Thyroid gland (tissue), 4 donors: ENCODE measurements at regions not wholly inside any gene's neighbourhood (a gene's known extent, or its start where the extent isn't known, plus 50 kb on each side); places are given as distances from the start of the nearest gene placed in this dataset.

ENCODE experiments used
- POLR2A ChIP-seq, 2 donors: fragments of 450-650 bp; IDR thresholded peaks; one replicate each; pipeline ENCODE4 v1.6.1; 2017; ENCODE audit warnings: antibody characterized with exemption in 2 of 2, mild to moderate bottlenecking in 2 of 2, moderate library complexity in 1 of 2
- TF ChIP-seq, protein P1 (sequence below), 6 experiments: fragments of 200-600 bp in 3 of 6; fragments of 450-650 bp in 3 of 6; sonication (generic) in 3 of 6; IDR thresholded peaks; one replicate each; pipeline ENCODE4 v1.5.1; 2016 to 2019; ENCODE audit warnings: antibody characterized with exemption in 6 of 6, mild to moderate bottlenecking in 2 of 6, inconsistent platforms in 1 of 6, moderate library complexity in 1 of 6

DNA sequence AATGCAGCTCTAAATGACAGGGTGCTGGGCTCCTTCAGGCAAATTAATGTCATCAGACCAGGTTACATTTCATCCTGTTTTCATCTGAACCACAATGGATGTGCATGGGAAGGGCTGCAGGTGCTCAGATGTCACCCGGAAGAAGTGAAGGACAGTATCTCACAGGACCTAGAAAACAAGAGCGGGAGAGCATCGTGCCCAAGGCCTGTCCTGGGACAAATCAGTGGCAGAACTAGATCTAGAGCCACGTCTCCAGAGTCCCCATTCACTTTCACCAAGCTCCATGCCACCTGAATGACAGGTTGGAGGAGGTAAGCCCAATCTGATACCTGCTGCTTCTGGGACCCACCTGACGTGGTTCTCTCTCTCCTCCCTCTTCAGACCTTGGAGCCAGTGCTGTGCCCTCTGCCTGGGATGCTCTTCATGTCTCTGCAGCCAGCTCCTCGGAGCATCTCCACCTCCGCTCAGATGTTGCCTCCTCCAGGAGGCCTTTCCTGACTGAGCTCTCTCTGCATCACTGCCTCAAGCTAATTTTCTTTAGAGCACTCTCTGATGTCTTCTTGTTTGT, 77.3 kb downstream of the CPN2 start:
- TF ChIP-seq, protein P1, sequence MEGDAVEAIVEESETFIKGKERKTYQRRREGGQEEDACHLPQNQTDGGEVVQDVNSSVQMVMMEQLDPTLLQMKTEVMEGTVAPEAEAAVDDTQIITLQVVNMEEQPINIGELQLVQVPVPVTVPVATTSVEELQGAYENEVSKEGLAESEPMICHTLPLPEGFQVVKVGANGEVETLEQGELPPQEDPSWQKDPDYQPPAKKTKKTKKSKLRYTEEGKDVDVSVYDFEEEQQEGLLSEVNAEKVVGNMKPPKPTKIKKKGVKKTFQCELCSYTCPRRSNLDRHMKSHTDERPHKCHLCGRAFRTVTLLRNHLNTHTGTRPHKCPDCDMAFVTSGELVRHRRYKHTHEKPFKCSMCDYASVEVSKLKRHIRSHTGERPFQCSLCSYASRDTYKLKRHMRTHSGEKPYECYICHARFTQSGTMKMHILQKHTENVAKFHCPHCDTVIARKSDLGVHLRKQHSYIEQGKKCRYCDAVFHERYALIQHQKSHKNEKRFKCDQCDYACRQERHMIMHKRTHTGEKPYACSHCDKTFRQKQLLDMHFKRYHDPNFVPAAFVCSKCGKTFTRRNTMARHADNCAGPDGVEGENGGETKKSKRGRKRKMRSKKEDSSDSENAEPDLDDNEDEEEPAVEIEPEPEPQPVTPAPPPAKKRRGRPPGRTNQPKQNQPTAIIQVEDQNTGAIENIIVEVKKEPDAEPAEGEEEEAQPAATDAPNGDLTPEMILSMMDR (IDR thresholded peaks at IDR 0.05) = no peak
- TF ChIP-seq POLR2A (IDR thresholded peaks at IDR 0.05) = no peak
